ENCODE measurements at regions not wholly inside any gene's neighbourhood (a gene's known extent, or its start where the extent isn't known, plus 50 kb on each side); places are given as distances from the start of the nearest gene placed in this dataset.

DNA sequence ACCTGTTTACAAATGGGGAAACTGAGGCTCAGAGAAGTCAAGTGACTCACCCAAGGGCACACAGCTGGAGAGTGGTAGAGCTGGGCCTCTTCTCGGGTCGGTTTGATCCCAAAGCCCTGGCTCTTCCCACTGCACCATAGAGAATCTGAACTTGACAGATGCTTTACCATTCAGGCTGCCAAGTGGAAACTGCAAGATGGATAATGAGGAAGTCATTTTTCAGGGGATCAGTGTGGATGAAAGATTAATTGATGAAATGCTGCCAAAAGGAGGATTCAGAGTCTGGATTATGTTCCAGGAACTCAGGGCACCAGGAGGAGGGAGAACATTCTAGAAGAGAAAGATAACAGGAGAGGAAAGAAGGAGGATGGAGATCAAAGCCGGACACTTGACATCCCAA lies 185.9 kb upstream of the ZBED5 start:
- no peak for DNase-seq
- no peak overlapping the region for H3K27ac ChIP-seq (ENCODE audit: low read depth, low read length)
- no peak overlapping the region for H4K8ac ChIP-seq (ENCODE audit: low read depth, low read length)
- peaks cover 2% of the 10 kb centered on the region for H3K79me2 ChIP-seq (ENCODE audit: control insufficient read depth, insufficient read depth, low read length, poor library complexity)
- H3K4me1 ChIP-seq (ENCODE audit: control insufficient read depth in 1 of 2, insufficient read depth in 2 of 2, low read length in 2 of 2) = peaks cover 7 to 9% of the 10 kb centered on the region in 2 experiments
- H2BK5ac ChIP-seq (ENCODE audit: low read depth, low read length, poor library complexity) = no peak overlapping the region
- no peak overlapping the region for H4K12ac ChIP-seq (ENCODE audit: low read depth, low read length)
- no peak overlapping the region for H3K4me2 ChIP-seq (ENCODE audit: low read length)
- H3K27me3 ChIP-seq (ENCODE audit: insufficient read depth, low read length) = no peaks in the 10 kb centered on the region
- no peak overlapping the region for H3K4me3 ChIP-seq (ENCODE audit: low read depth, low read length)
- H2BK120ac ChIP-seq (ENCODE audit: insufficient read depth, low read length, poor library complexity) = no peak overlapping the region
- no peak overlapping the region for H3K14ac ChIP-seq (ENCODE audit: low read length)
- H2AFZ ChIP-seq (ENCODE audit: insufficient read depth, low read length, poor library complexity) = no peak overlapping the region
- no peak overlapping the region for H4K91ac ChIP-seq (ENCODE audit: low read depth, low read length)
- no peak overlapping the region for H3K4ac ChIP-seq (ENCODE audit: low read depth, low read length)
- H3K18ac ChIP-seq (ENCODE audit: low read length) = no peak overlapping the region
- H3K36me3 ChIP-seq (ENCODE audit: control insufficient read depth in 1 of 2, insufficient read depth in 2 of 2, low read length in 2 of 2) = no peaks in the 10 kb centered on the region
- peaks cover 9% of the 10 kb centered on the region for H3K79me1 ChIP-seq (ENCODE audit: low read length)
- no peak overlapping the region for H2AK5ac ChIP-seq (ENCODE audit: low read length)
- WGBS (ENCODE audit: extremely low coverage, insufficient coverage, insufficient read length) = no CpG with 5 or more reads among the region's 3 CpGs
- H2BK12ac ChIP-seq (ENCODE audit: low read length) = no peak overlapping the region
- H3K23ac ChIP-seq (ENCODE audit: low read length) = no peak overlapping the region
- H3K9ac ChIP-seq (ENCODE audit: low read length) = no peak overlapping the region
- H3K9me3 ChIP-seq (ENCODE audit: insufficient read depth, low read depth, low read length) = peaks cover 2% of the 10 kb centered on the region

DNA sequence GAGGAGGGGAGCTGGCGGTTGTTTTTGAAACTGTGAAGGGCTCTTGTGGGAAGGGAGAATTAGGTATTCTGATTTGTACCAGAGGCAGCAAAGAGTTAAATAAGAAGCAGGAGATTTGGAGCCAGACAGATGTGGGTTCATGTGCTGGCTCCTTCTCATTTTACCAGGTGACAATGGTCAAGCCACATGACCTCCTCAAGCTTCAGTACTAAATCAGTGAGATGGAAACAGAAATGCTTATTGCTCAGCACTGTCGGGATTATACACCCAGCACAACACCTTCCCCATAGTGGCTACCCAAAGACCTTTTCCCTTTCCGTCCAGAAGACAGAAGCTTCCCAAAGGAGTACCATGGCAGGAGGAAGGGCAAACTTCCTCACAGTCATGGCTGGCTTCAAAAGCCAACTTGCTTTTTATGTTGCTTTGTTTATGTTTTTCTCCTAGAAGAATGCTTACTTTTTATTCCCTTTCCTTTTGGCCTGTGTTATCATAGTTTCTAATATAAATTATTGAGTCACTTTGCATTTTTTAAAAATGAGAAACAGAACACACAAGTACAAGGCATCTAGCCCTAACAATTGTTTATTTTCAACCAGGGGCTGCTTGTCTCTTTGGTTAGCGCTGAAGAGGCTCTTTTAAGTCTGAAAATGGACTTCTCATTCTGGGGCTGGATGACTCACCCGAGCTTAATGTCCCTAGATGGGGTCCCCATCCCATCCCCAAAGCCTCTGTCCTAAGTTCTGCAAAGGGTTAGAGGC lies 181.5 kb upstream of the ZBED5 start:
- no peak overlapping the region for H4K8ac ChIP-seq (ENCODE audit: low read depth, low read length)
- no peaks in the 10 kb centered on the region for H3K36me3 ChIP-seq (ENCODE audit: control insufficient read depth in 1 of 2, insufficient read depth in 2 of 2, low read length in 2 of 2)
- no peak overlapping the region for H3K4ac ChIP-seq (ENCODE audit: low read depth, low read length)
- no peak overlapping the region for H4K91ac ChIP-seq (ENCODE audit: low read depth, low read length)
- no peaks in the 10 kb centered on the region for H3K79me2 ChIP-seq (ENCODE audit: control insufficient read depth, insufficient read depth, low read length, poor library complexity)
- H3K9me3 ChIP-seq (ENCODE audit: insufficient read depth, low read depth, low read length) = peaks cover 2% of the 10 kb centered on the region
- H4K12ac ChIP-seq (ENCODE audit: low read depth, low read length) = no peak overlapping the region
- no peak overlapping the region for H3K4me2 ChIP-seq (ENCODE audit: low read length)
- H2BK12ac ChIP-seq (ENCODE audit: low read length) = no peak overlapping the region
- no peak overlapping the region for H3K4me3 ChIP-seq (ENCODE audit: low read depth, low read length)
- no peak overlapping the region for H2AK5ac ChIP-seq (ENCODE audit: low read length)
- H3K27me3 ChIP-seq (ENCODE audit: insufficient read depth, low read length) = no peaks in the 10 kb centered on the region
- no peak overlapping the region for H3K14ac ChIP-seq (ENCODE audit: low read length)
- no peak overlapping the region for H2AFZ ChIP-seq (ENCODE audit: insufficient read depth, low read length, poor library complexity)
- no peak overlapping the region for H3K27ac ChIP-seq (ENCODE audit: low read depth, low read length)
- H2BK120ac ChIP-seq (ENCODE audit: insufficient read depth, low read length, poor library complexity) = no peak overlapping the region
- DNase-seq = no peak
- H3K79me1 ChIP-seq (ENCODE audit: low read length) = no peaks in the 10 kb centered on the region
- no CpG with 5 or more reads among the region's 5 CpGs for WGBS (ENCODE audit: extremely low coverage, insufficient coverage, insufficient read length)
- H3K23ac ChIP-seq (ENCODE audit: low read length) = no peak overlapping the region
- H3K4me1 ChIP-seq (ENCODE audit: control insufficient read depth in 1 of 2, insufficient read depth in 2 of 2, low read length in 2 of 2) = no peaks in the 10 kb centered on the region
- H3K18ac ChIP-seq (ENCODE audit: low read length) = no peak overlapping the region
- H2BK5ac ChIP-seq (ENCODE audit: low read depth, low read length, poor library complexity) = no peak overlapping the region
- no peak overlapping the region for H3K9ac ChIP-seq (ENCODE audit: low read length)

DNA sequence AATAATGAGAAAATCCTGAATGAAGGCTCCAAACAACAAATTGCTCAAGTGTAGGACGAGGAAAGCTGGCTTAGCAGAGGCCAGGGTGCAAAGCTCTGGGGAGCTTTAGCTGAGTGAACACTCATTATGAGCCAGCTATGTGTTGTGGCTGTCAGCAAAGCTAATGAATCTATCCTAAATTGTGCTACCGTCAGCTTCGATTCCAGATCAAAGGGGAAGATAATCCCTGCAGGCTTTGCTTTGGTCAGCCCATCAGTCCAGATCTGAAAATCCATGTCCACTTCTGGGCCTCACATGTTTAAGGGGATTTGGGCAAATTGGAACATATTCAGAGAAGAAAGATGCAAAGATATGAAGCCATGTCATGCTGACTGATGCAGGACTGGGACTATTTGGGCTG lies 180.9 kb upstream of the ZBED5 start:
- no peak overlapping the region for H2AK5ac ChIP-seq (ENCODE audit: low read length)
- peaks cover 2% of the 10 kb centered on the region for H3K9me3 ChIP-seq (ENCODE audit: insufficient read depth, low read depth, low read length)
- no peak overlapping the region for H3K14ac ChIP-seq (ENCODE audit: low read length)
- no peak overlapping the region for H4K12ac ChIP-seq (ENCODE audit: low read depth, low read length)
- H4K91ac ChIP-seq (ENCODE audit: low read depth, low read length) = no peak overlapping the region
- no peak overlapping the region for H3K4me2 ChIP-seq (ENCODE audit: low read length)
- H2BK5ac ChIP-seq (ENCODE audit: low read depth, low read length, poor library complexity) = no peak overlapping the region
- H4K8ac ChIP-seq (ENCODE audit: low read depth, low read length) = no peak overlapping the region
- no peaks in the 10 kb centered on the region for H3K79me1 ChIP-seq (ENCODE audit: low read length)
- H3K4me1 ChIP-seq (ENCODE audit: control insufficient read depth in 1 of 2, insufficient read depth in 2 of 2, low read length in 2 of 2) = no peaks in the 10 kb centered on the region
- H2AFZ ChIP-seq (ENCODE audit: insufficient read depth, low read length, poor library complexity) = no peak overlapping the region
- no peak overlapping the region for H3K23ac ChIP-seq (ENCODE audit: low read length)
- H3K9ac ChIP-seq (ENCODE audit: low read length) = no peak overlapping the region
- no peak overlapping the region for H3K4me3 ChIP-seq (ENCODE audit: low read depth, low read length)
- H3K79me2 ChIP-seq (ENCODE audit: control insufficient read depth, insufficient read depth, low read length, poor library complexity) = no peaks in the 10 kb centered on the region
- no peaks in the 10 kb centered on the region for H3K27me3 ChIP-seq (ENCODE audit: insufficient read depth, low read length)
- H3K36me3 ChIP-seq (ENCODE audit: control insufficient read depth in 1 of 2, insufficient read depth in 2 of 2, low read length in 2 of 2) = no peaks in the 10 kb centered on the region
- no peak overlapping the region for H3K27ac ChIP-seq (ENCODE audit: low read depth, low read length)
- no peak overlapping the region for H2BK12ac ChIP-seq (ENCODE audit: low read length)
- no peak for DNase-seq
- no peak overlapping the region for H3K18ac ChIP-seq (ENCODE audit: low read length)
- no peak overlapping the region for H3K4ac ChIP-seq (ENCODE audit: low read depth, low read length)
- no CpG with 5 or more reads among the region's 3 CpGs for WGBS (ENCODE audit: extremely low coverage, insufficient coverage, insufficient read length)
- H2BK120ac ChIP-seq (ENCODE audit: insufficient read depth, low read length, poor library complexity) = no peak overlapping the region

DNA sequence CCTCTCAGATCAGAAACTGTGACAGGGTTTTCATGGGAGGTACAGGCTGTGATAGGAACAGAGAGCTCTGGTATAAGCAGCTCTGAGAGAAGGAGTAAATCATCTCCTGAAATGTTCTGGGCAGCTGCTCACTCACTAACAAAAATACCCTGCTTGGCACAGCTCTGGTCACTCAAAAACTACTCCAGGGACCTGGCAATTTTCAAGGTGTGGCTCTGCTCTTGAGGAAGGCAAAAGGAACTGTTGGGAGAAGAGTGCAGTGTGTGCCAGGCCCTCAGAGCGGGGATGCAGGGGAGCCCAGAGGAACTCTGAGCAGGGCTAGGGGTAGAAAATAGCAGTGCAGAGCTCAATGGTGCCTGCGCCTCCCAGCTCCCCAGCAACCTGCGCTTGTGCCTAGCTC lies 180.5 kb upstream of the ZBED5 start:
- H3K4me3 ChIP-seq (ENCODE audit: low read depth, low read length) = no peak overlapping the region
- no peak overlapping the region for H2AK5ac ChIP-seq (ENCODE audit: low read length)
- no peak overlapping the region for H3K14ac ChIP-seq (ENCODE audit: low read length)
- H2BK120ac ChIP-seq (ENCODE audit: insufficient read depth, low read length, poor library complexity) = no peak overlapping the region
- H3K4me1 ChIP-seq (ENCODE audit: control insufficient read depth in 1 of 2, insufficient read depth in 2 of 2, low read length in 2 of 2) = no peaks in the 10 kb centered on the region
- no peak overlapping the region for H3K23ac ChIP-seq (ENCODE audit: low read length)
- H3K18ac ChIP-seq (ENCODE audit: low read length) = no peak overlapping the region
- H4K8ac ChIP-seq (ENCODE audit: low read depth, low read length) = no peak overlapping the region
- H3K79me2 ChIP-seq (ENCODE audit: control insufficient read depth, insufficient read depth, low read length, poor library complexity) = no peaks in the 10 kb centered on the region
- no peaks in the 10 kb centered on the region for H3K27me3 ChIP-seq (ENCODE audit: insufficient read depth, low read length)
- no peak overlapping the region for H4K12ac ChIP-seq (ENCODE audit: low read depth, low read length)
- no peak for DNase-seq
- H3K4ac ChIP-seq (ENCODE audit: low read depth, low read length) = no peak overlapping the region
- no peak overlapping the region for H4K91ac ChIP-seq (ENCODE audit: low read depth, low read length)
- H3K4me2 ChIP-seq (ENCODE audit: low read length) = no peak overlapping the region
- H2AFZ ChIP-seq (ENCODE audit: insufficient read depth, low read length, poor library complexity) = no peak overlapping the region
- no peaks in the 10 kb centered on the region for H3K79me1 ChIP-seq (ENCODE audit: low read length)
- H3K9ac ChIP-seq (ENCODE audit: low read length) = no peak overlapping the region
- WGBS (ENCODE audit: extremely low coverage, insufficient coverage, insufficient read length) = no CpG with 5 or more reads among the region's 3 CpGs
- H2BK12ac ChIP-seq (ENCODE audit: low read length) = no peak overlapping the region
- H2BK5ac ChIP-seq (ENCODE audit: low read depth, low read length, poor library complexity) = no peak overlapping the region
- no peak overlapping the region for H3K27ac ChIP-seq (ENCODE audit: low read depth, low read length)
- peaks cover 2% of the 10 kb centered on the region for H3K9me3 ChIP-seq (ENCODE audit: insufficient read depth, low read depth, low read length)
- no peaks in the 10 kb centered on the region for H3K36me3 ChIP-seq (ENCODE audit: control insufficient read depth in 1 of 2, insufficient read depth in 2 of 2, low read length in 2 of 2)

Measured in trophoblast cell (in vitro differentiated cells and primary cell).